ENCODE measurements at regions not wholly inside any gene's neighbourhood (a gene's known extent, or its start where the extent isn't known, plus 50 kb on each side); places are given as distances from the start of the nearest gene placed in this dataset.

GRCh38 chr7:85275204-85275603 lies 88.3 kb upstream of the SEMA3D start:
- TF ChIP-seq, protein P1, sequence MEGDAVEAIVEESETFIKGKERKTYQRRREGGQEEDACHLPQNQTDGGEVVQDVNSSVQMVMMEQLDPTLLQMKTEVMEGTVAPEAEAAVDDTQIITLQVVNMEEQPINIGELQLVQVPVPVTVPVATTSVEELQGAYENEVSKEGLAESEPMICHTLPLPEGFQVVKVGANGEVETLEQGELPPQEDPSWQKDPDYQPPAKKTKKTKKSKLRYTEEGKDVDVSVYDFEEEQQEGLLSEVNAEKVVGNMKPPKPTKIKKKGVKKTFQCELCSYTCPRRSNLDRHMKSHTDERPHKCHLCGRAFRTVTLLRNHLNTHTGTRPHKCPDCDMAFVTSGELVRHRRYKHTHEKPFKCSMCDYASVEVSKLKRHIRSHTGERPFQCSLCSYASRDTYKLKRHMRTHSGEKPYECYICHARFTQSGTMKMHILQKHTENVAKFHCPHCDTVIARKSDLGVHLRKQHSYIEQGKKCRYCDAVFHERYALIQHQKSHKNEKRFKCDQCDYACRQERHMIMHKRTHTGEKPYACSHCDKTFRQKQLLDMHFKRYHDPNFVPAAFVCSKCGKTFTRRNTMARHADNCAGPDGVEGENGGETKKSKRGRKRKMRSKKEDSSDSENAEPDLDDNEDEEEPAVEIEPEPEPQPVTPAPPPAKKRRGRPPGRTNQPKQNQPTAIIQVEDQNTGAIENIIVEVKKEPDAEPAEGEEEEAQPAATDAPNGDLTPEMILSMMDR (IDR thresholded peaks at IDR 0.05) = no peak
- TF ChIP-seq POLR2A (IDR thresholded peaks at IDR 0.05) = no peak

Measured in lower leg skin (tissue), 3 donors.